Endodermal cell (in vitro differentiated cells): ENCODE measurements at regions not wholly inside any gene's neighbourhood (a gene's known extent, or its start where the extent isn't known, plus 50 kb on each side); places are given as distances from the start of the nearest gene placed in this dataset.

ENCODE experiments used
- DNase-seq: peaks from one replicate; pipeline ENCODE4 v3.0.0-alpha.2; 2017
- H3K27ac ChIP-seq: 2 replicates; pipeline ENCODE4 v1.5.1; 2013; ENCODE audit warnings: mild to moderate bottlenecking, low read depth, low read length, moderate library complexity
- H3K27me3 ChIP-seq: 2 replicates; pipeline ENCODE4 v1.6.1; 2013; ENCODE audit warnings: mild to moderate bottlenecking, low read length, moderate library complexity; ENCODE audit not compliant: insufficient read depth, control insufficient read depth, poor library complexity, severe bottlenecking
- H3K36me3 ChIP-seq: 2 replicates; pipeline ENCODE4 v1.7.0; 2013; ENCODE audit warnings: mild to moderate bottlenecking, low read length, moderate library complexity; ENCODE audit not compliant: control insufficient read depth, insufficient read depth
- H3K4me1 ChIP-seq: one replicate; pipeline ENCODE4 v1.7.0; 2013; ENCODE audit warnings: low read length; ENCODE audit not compliant: control insufficient read depth, insufficient read depth
- H3K4me3 ChIP-seq: 2 replicates; pipeline ENCODE4 v1.5.1; 2013; ENCODE audit warnings: mild to moderate bottlenecking, low read length, moderate library complexity
- H3K9ac ChIP-seq: 2 replicates; pipeline ENCODE4 v1.6.1; 2013; ENCODE audit warnings: mild to moderate bottlenecking, low read length, moderate library complexity; ENCODE audit not compliant: poor library complexity, severe bottlenecking; ENCODE audit errors: extremely low read depth
- H3K9me3 ChIP-seq: 2 replicates; pipeline ENCODE4 v1.6.1; 2013; ENCODE audit warnings: mild to moderate bottlenecking, low read length, moderate library complexity; ENCODE audit not compliant: control insufficient read depth
- H3K27ac Mint-ChIP-seq: 2 replicates; pipeline ENCODE4 v1.8.0; 2020; ENCODE audit warnings: mixed read lengths
- H3K27me3 Mint-ChIP-seq: 2 replicates; pipeline ENCODE4 v1.8.0; 2021; ENCODE audit warnings: mild to moderate bottlenecking, mixed read lengths; ENCODE audit not compliant: insufficient read depth
- H3K36me3 Mint-ChIP-seq: 2 replicates; pipeline ENCODE4 v1.8.0; 2020; ENCODE audit warnings: low read depth, mixed read lengths
- H3K4me1 Mint-ChIP-seq: 2 replicates; pipeline ENCODE4 v1.8.0; 2020; ENCODE audit warnings: mixed read lengths
- H3K4me3 Mint-ChIP-seq: 2 replicates; pipeline ENCODE4 v1.8.0; 2020; ENCODE audit warnings: mild to moderate bottlenecking, moderate library complexity, mixed read lengths
- H3K9me3 Mint-ChIP-seq: 2 replicates; pipeline ENCODE4 v1.8.0; 2020; ENCODE audit warnings: mild to moderate bottlenecking, mixed read lengths
- WGBS, 2 experiments: methylation state at CpG; one replicate each; pipeline versions ENCODE4 v1.1.5 to v1.1.7; 2013; ENCODE audit warnings: missing lambda C conversion rate in 2 of 2, mixed read lengths in 1 of 2; ENCODE audit not compliant: insufficient coverage in 1 of 2, insufficient read length in 1 of 2; 5-methylcytosine and 5-hydroxymethylcytosine counted together
- TF ChIP-seq, protein P1 (sequence below): fragments of 200-600 bp; sonication (generic); conservative IDR thresholded peaks from 2 replicates; pipeline ENCODE4 v1.5.0; 2021; ENCODE audit warnings: antibody characterized with exemption, mild to moderate bottlenecking

- Histone ChIP-seq H3K9me3 (peaks cover 6% of the 10 kb centered on the region), H3K36me3 (no peaks in the 10 kb centered on the region), H3K27ac (no peak overlapping the region), H3K9ac (no peak overlapping the region), H3K4me1 (peaks cover 5% of the 10 kb centered on the region), H3K27me3 (no peaks in the 10 kb centered on the region), H3K4me3 (no peak overlapping the region)
- H3K36me3 Mint-ChIP-seq: no peaks in the 10 kb centered on the region
- TF ChIP-seq, protein P1, sequence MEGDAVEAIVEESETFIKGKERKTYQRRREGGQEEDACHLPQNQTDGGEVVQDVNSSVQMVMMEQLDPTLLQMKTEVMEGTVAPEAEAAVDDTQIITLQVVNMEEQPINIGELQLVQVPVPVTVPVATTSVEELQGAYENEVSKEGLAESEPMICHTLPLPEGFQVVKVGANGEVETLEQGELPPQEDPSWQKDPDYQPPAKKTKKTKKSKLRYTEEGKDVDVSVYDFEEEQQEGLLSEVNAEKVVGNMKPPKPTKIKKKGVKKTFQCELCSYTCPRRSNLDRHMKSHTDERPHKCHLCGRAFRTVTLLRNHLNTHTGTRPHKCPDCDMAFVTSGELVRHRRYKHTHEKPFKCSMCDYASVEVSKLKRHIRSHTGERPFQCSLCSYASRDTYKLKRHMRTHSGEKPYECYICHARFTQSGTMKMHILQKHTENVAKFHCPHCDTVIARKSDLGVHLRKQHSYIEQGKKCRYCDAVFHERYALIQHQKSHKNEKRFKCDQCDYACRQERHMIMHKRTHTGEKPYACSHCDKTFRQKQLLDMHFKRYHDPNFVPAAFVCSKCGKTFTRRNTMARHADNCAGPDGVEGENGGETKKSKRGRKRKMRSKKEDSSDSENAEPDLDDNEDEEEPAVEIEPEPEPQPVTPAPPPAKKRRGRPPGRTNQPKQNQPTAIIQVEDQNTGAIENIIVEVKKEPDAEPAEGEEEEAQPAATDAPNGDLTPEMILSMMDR: no peak
- WGBS, 2 experiments: 60 to 62% methylated on average over 2 to 3 of the region's 3 CpGs
- H3K27me3 Mint-ChIP-seq: peaks cover 3% of the 10 kb centered on the region
- H3K4me1 Mint-ChIP-seq: no peaks in the 10 kb centered on the region
- DNase-seq: no peak
- peaks cover 6% of the 10 kb centered on the region for H3K9me3 Mint-ChIP-seq
- H3K4me3 Mint-ChIP-seq: no peak overlapping the region
- no peak overlapping the region for H3K27ac Mint-ChIP-seq
Observed at GRCh38 chr5:30607301-30607894, 586.1 kb upstream of the CDH6 start.

GRCh38 chr5:30605693-30606268, 587.7 kb upstream of the CDH6 start:
- Mint-ChIP-seq H3K9me3 (peaks cover 6% of the 10 kb centered on the region), H3K36me3 (no peaks in the 10 kb centered on the region), H3K27ac (no peak overlapping the region), H3K4me1 (no peaks in the 10 kb centered on the region), H3K27me3 (peaks cover 3% of the 10 kb centered on the region), H3K4me3 (no peak overlapping the region)
- Histone ChIP-seq H3K9ac (no peak overlapping the region), H3K27me3 (no peaks in the 10 kb centered on the region), H3K27ac (no peak overlapping the region), H3K4me1 (peaks cover 5% of the 10 kb centered on the region), H3K36me3 (no peaks in the 10 kb centered on the region), H3K4me3 (no peak overlapping the region), H3K9me3 (peaks cover 6% of the 10 kb centered on the region)
- TF ChIP-seq, protein P1: no peak
- no peak for DNase-seq
- 92 to 100% methylated on average over 1 to 2 of the region's 2 CpGs for WGBS, 2 experiments

DNA sequence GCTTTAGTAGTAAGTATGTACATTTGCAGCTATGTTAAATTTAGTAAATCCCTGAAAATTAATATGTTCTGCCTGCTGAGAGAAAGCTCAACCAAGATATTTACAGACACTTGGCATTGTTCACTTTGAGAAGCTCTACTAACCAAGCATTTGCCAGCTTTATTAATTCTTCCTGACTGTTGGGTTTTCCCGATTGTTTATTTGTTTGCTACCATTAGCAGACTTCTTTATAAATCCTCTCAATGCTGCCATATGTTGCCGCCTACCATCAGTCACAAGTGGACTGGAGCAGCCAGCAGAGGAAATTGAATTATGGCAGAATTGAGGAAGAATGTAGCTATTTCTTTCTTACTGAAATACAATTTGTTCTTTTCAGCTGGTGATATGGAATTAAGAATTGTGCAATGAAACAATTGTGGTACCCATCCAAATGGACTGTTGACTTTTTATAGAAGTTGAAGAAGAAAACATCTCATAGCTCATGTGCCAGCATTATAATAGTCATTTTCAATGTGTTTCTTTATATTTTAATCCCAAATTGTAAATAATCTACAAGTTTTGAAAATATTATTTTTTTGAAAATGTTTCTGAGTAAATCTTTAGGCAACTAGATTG, 588.7 kb upstream of the CDH6 start:
- Histone ChIP-seq H3K4me3 (no peak overlapping the region), H3K4me1 (peaks cover 5% of the 10 kb centered on the region), H3K27ac (no peak overlapping the region), H3K9me3 (peaks cover 6% of the 10 kb centered on the region), H3K9ac (no peak overlapping the region), H3K36me3 (no peaks in the 10 kb centered on the region), H3K27me3 (no peaks in the 10 kb centered on the region)
- Mint-ChIP-seq H3K4me3 (no peak overlapping the region), H3K27me3 (peaks cover 3% of the 10 kb centered on the region), H3K9me3 (peaks cover 7% of the 10 kb centered on the region), H3K4me1 (no peaks in the 10 kb centered on the region), H3K27ac (no peak overlapping the region), H3K36me3 (no peaks in the 10 kb centered on the region)
- TF ChIP-seq, protein P1: no peak
- no peak for DNase-seq
- 96 to 100% methylated on average over 1 to 2 of the region's 2 CpGs for WGBS, 2 experiments
